ENCODE measurements at regions not wholly inside any gene's neighbourhood (a gene's known extent, or its start where the extent isn't known, plus 50 kb on each side); places are given as distances from the start of the nearest gene placed in this dataset.

GRCh38 chr1:198892065-198892464, 253.2 kb downstream of the PTPRC start:
- TF ChIP-seq ARNTL (CRISPR knock-in tag; IDR thresholded peaks at IDR 0.05; ENCODE audit: borderline replicate concordance, low read depth) (no peak), GLIS3 (CRISPR knock-in tag; IDR thresholded peaks at IDR 0.05) (no peak), CSRNP3 (CRISPR knock-in tag; IDR thresholded peaks at IDR 0.05) (no peak), ZFP30 (CRISPR knock-in tag; IDR thresholded peaks at IDR 0.05) (no peak), RARB (CRISPR knock-in tag; IDR thresholded peaks at IDR 0.05) (no peak), ZC3H10 (CRISPR knock-in tag; IDR thresholded peaks at IDR 0.05) (no peak), ZNF70 (CRISPR knock-in tag; IDR thresholded peaks at IDR 0.05) (no peak)
